ENCODE measurements at regions not wholly inside any gene's neighbourhood (a gene's known extent, or its start where the extent isn't known, plus 50 kb on each side); places are given as distances from the start of the nearest gene placed in this dataset.

DNA sequence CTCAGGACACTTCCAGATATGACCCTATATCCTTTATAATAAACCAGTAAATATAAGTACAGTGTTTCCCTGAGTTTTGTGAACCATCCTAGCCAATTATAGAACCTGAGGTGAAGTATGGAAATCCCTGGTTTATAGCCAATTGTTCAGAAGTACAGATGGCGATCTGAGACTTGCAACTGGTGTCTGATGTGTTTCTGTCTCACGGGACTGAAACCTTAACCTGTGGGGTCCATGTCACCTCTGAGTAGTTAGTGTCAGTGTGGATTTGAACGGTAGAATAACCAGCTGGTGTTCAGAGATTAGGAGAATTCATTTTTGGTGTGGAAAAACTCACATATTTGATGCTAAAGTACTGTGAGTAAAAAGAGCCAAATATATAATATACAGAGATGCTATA is 606.6 kb downstream of the MAFB start (continued):
- TF ChIP-seq ZNF626 (tag by site-specific recombination; IDR thresholded peaks at IDR 0.05) (no peak), ZNF280C (tag by site-specific recombination; IDR thresholded peaks at IDR 0.05) (no peak)

- Histone ChIP-seq H3K4me1 (ENCODE audit: control insufficient read depth, insufficient read depth, low read length) (no peaks in the 10 kb centered on the region), H3K4me3 (ENCODE audit: low read depth, low read length) (no peak overlapping the region), H3K36me3 (ENCODE audit: control insufficient read depth in 2 of 2, insufficient read depth in 1 of 2, low read length in 2 of 2) (no peaks in the 10 kb centered on the region), H3K27ac (ENCODE audit: extremely low read depth, low read depth, low read length) (no peak overlapping the region), H3K9me3 (ENCODE audit: control insufficient read depth, insufficient read depth, low read depth, low read length) (no peaks in the 10 kb centered on the region)
- ChIA-PET CTCF (no interaction called here), POLR2A (no interaction called here)
- no peak for TF ChIP-seq TRIM28 (IDR thresholded peaks at IDR 0.05; ENCODE audit: borderline replicate concordance, low read length)
- TF ChIP-seq ZNF37A (tag by site-specific recombination; IDR thresholded peaks at IDR 0.05), result no peak
- no peak for TF ChIP-seq ZNF76 (tag by site-specific recombination; IDR thresholded peaks at IDR 0.05; ENCODE audit: borderline replicate concordance, low read depth)
- TF ChIP-seq ZNF704 (tag by site-specific recombination; IDR thresholded peaks at IDR 0.05), result no peak
- no peak for TF ChIP-seq ZNF112 (tag by site-specific recombination; IDR thresholded peaks at IDR 0.05)
- TF ChIP-seq ZNF571 (tag by site-specific recombination; IDR thresholded peaks at IDR 0.05), result no peak
- TF ChIP-seq ZNF610 (tag by site-specific recombination; IDR thresholded peaks at IDR 0.05; ENCODE audit: borderline replicate concordance), result no peak
- TF ChIP-seq ZNF155 (tag by site-specific recombination; IDR thresholded peaks at IDR 0.05), result no peak
- no peak for TF ChIP-seq MZF1 (tag by site-specific recombination; IDR thresholded peaks at IDR 0.05; ENCODE audit: borderline replicate concordance)
- TF ChIP-seq ZNF555 (tag by site-specific recombination; conservative IDR thresholded peaks at IDR 0.05), result no peak
- TF ChIP-seq ZNF501 (tag by site-specific recombination; IDR thresholded peaks at IDR 0.05), result no peak
- TF ChIP-seq OSR2 (tag by site-specific recombination; IDR thresholded peaks at IDR 0.05), result no peak
- no peak for TF ChIP-seq ZNF530 (tag by site-specific recombination; IDR thresholded peaks at IDR 0.05; ENCODE audit: low read depth)
- TF ChIP-seq ZNF335 (tag by site-specific recombination; conservative IDR thresholded peaks at IDR 0.05), result no peak
- TF ChIP-seq ZNF157 (tag by site-specific recombination; IDR thresholded peaks at IDR 0.05), result no peak
Measured at GRCh38 chr20:40081653-40082052, 607.4 kb downstream of the MAFB start.

DNA sequence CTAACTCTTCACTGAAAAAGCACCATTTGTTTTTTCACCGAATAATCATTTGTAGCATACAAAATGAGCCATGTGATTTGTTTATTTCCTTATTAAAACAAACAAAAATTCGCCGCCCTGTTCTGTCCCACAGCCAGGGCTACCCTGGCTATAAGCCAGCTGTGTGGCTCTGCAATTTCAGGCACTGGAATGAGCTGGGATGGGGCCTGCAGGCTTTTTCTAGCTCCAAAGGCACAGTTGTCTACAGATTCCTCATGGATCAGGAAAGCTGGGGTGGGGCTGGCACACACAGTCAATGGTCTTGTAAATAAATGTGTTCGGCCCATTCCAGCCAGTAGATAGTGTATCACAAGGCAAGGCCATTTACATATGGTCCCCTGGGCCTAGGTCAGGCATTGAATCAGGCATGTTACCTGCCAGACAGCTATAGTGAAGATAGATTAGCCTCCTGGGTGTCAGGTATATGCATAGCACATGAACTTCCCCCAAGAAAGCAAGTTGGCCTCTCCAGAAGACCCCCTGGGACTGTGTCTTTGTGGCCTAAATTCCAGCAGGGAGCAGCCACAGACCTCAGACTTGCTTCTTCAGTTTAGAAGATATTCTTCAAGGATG is 608.9 kb downstream of the MAFB start:
- Histone ChIP-seq H3K4me3 (ENCODE audit: low read depth, low read length) (no peak overlapping the region), H3K9me3 (ENCODE audit: control insufficient read depth, insufficient read depth, low read depth, low read length) (no peaks in the 10 kb centered on the region), H3K27ac (ENCODE audit: extremely low read depth, low read depth, low read length) (no peak overlapping the region), H3K36me3 (ENCODE audit: control insufficient read depth in 2 of 2, insufficient read depth in 1 of 2, low read length in 2 of 2) (no peaks in the 10 kb centered on the region), H3K4me1 (ENCODE audit: control insufficient read depth, insufficient read depth, low read length) (no peaks in the 10 kb centered on the region)
- ChIA-PET CTCF (no interaction called here), POLR2A (no interaction called here)
- no peak for TF ChIP-seq ZNF157 (tag by site-specific recombination; IDR thresholded peaks at IDR 0.05)

DNA sequence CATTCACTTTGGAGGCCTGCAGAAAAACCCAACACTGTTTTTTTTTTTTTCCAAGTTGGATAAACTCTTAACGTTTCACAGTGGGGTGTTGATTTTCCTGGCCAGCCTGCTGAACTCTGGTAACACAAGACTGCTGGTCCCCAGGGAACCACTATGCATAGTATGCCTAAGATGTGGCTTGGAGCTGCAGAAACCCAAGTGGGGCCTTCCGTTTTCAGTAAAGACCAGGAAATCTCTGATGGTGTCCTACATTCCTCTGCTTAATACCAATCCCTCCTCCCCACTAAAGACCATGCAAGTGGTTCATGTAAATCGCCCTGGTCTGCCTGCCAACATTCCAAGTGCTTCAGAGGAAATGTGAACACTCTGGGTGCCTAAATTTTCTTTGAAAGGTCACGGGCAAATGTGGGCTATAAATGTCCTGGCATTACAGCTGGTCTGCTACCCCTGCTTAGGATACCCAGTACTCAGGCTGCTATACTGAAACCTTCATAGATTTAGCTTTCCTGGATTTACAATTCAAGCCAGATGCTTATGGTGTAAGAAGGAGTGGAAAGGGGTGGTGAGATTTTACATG is 615.4 kb downstream of the MAFB start:
- CTCF ChIA-PET, result no interaction called here
- H3K4me1 ChIP-seq (ENCODE audit: control insufficient read depth, insufficient read depth, low read length), result no peaks in the 10 kb centered on the region
- no peaks in the 10 kb centered on the region for H3K36me3 ChIP-seq (ENCODE audit: control insufficient read depth in 2 of 2, insufficient read depth in 1 of 2, low read length in 2 of 2)
- no peak overlapping the region for H3K27ac ChIP-seq (ENCODE audit: extremely low read depth, low read depth, low read length)
- POLR2A ChIA-PET, result no interaction called here
- H3K4me3 ChIP-seq (ENCODE audit: low read depth, low read length), result no peak overlapping the region
- H3K9me3 ChIP-seq (ENCODE audit: control insufficient read depth, insufficient read depth, low read depth, low read length), result no peaks in the 10 kb centered on the region
- TF ChIP-seq ZNF514 (tag by site-specific recombination; IDR thresholded peaks at IDR 0.05), result no peak
- no peak for TF ChIP-seq ZNF645 (tag by site-specific recombination; IDR thresholded peaks at IDR 0.05)
- no peak for TF ChIP-seq ZNF146 (tag by site-specific recombination; IDR thresholded peaks at IDR 0.05)
- TF ChIP-seq ATF2 (tag by site-specific recombination; IDR thresholded peaks at IDR 0.05; ENCODE audit: low read depth), result no peak
- no peak for TF ChIP-seq ZNF311 (tag by site-specific recombination; IDR thresholded peaks at IDR 0.05; ENCODE audit: borderline replicate concordance)

All from HEK293 (cell line).